ENCODE measurements at regions not wholly inside any gene's neighbourhood (a gene's known extent, or its start where the extent isn't known, plus 50 kb on each side); places are given as distances from the start of the nearest gene placed in this dataset.
A peak's percentile ranks its signal among the peaks of the same experiment; 100 is the strongest.

- H2AK5ac ChIP-seq (ENCODE audit: low read depth, low read length), result no peak overlapping the region
- no peaks in the 10 kb centered on the region for H3K9me3 ChIP-seq (replicated peaks in 1 of 2; ENCODE audit: control insufficient read depth in 2 of 2, insufficient read depth in 1 of 2, low read depth in 1 of 2, low read length in 2 of 2)
- H2BK12ac ChIP-seq (ENCODE audit: low read length), result no peak overlapping the region
- H3K4me3 ChIP-seq (ENCODE audit: low read length in 2 of 2), result no peak overlapping the region
- no peak overlapping the region for H3K14ac ChIP-seq (ENCODE audit: low read length)
- no peak for DNase-seq (ENCODE audit: low spot score)
- H3K27me3 ChIP-seq (ENCODE audit: control insufficient read depth in 3 of 3, insufficient read depth in 3 of 3, low read depth in 1 of 3, low read length in 3 of 3), result no peaks in the 10 kb centered on the region
- no peak overlapping the region for H3K23ac ChIP-seq (ENCODE audit: low read depth, low read length, poor library complexity)
- no peak overlapping the region for H2AFZ ChIP-seq (ENCODE audit: low read length)
- H3K9ac ChIP-seq (ENCODE audit: low read depth, low read length, poor library complexity), result no peak overlapping the region
- no peak overlapping the region for H4K91ac ChIP-seq (ENCODE audit: low read depth, low read length, poor library complexity)
- peaks cover 0 to 1% of the 10 kb centered on the region in 2 donors for H3K4me1 ChIP-seq (ENCODE audit: control insufficient read depth in 2 of 2, insufficient read depth in 1 of 2, low read depth in 1 of 2, low read length in 2 of 2)
- H3K79me1 ChIP-seq (ENCODE audit: low read depth, low read length), result no peaks in the 10 kb centered on the region
- no CpG with 5 or more reads among the region's 4 CpGs for WGBS, 2 donors (ENCODE audit: extremely low coverage in 2 of 2, insufficient read length in 2 of 2, insufficient replicate concordance in 1 of 2)
- H4K8ac ChIP-seq (ENCODE audit: low read depth, low read length), result no peak overlapping the region
- H3K4me2 ChIP-seq (ENCODE audit: insufficient read depth, low read length, poor library complexity, severe bottlenecking), result no peak overlapping the region
- no peak overlapping the region for H2BK120ac ChIP-seq (ENCODE audit: low read depth, low read length)
- no peak overlapping the region for H2BK15ac ChIP-seq (ENCODE audit: low read length)
- no peak overlapping the region for H3K27ac ChIP-seq (replicated peaks; ENCODE audit: low read length)
- no peak overlapping the region for H3K18ac ChIP-seq (ENCODE audit: low read length)
- H3K4ac ChIP-seq (ENCODE audit: low read length), result no peak overlapping the region
- H3K36me3 ChIP-seq (replicated peaks in 1 of 2; ENCODE audit: control insufficient read depth in 2 of 2, insufficient read depth in 2 of 2, low read length in 2 of 2), result no peaks in the 10 kb centered on the region
- H2BK5ac ChIP-seq (ENCODE audit: low read length), result no peak overlapping the region
Measured at GRCh38 chr12:127652281-127652680, 614.7 kb upstream of the TMEM132C start.

DNA sequence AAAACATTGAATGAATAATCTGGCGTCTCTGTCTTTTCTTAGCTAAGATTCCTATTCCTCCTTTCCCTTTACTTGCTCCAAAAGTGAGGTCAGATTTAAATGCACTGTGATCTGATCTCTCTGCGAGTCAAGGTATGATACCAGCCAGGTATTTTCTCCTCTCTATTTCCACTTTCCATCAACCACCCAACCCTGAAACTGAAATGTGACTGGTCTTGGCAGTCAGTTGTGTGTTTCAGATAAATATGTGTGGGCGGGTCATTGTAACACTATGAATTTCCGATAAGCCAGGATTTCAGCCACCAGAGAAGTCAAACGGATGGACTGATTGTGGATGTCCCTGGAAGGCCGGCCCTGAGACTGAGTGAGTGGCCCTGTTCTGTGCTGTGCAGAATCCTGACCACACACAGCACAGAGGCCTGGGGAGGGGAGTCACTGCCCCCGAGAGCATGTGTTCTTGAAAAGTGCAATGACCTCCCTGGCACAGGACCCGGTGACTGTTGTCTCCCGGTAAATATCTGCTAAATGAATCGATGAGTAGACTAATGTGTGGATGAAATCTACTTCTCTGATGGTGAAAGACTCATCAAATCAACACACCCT is 612.5 kb upstream of the TMEM132C start:
- no CpG with 5 or more reads among the region's 10 CpGs for WGBS, 2 donors (ENCODE audit: extremely low coverage in 2 of 2, insufficient read length in 2 of 2, insufficient replicate concordance in 1 of 2)
- H4K91ac ChIP-seq (ENCODE audit: low read depth, low read length, poor library complexity), result no peak overlapping the region
- H3K9ac ChIP-seq (ENCODE audit: low read depth, low read length, poor library complexity), result no peak overlapping the region

DNA sequence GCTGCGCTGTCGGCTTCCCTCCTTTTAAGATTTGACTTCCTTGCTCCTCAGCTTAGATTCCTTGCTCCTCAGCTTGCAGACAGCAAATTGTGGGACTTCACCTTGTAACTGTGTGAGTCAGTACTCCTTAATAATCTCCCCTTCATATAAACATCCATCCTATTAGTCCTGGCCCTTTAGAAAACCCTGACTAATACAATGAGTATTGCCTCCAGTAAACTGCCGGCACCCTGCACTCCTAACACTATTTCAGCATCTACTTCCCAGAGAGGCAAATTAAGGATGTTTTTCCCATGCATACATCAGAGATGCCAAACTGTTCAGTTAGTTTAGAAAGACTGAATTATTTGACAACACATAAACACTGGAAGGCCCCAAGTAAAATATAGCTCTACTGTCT is 611.3 kb upstream of the TMEM132C start:
- Histone ChIP-seq H3K9ac (ENCODE audit: low read depth, low read length, poor library complexity) (no peak overlapping the region), H2BK5ac (ENCODE audit: low read length) (no peak overlapping the region), H3K18ac (ENCODE audit: low read length) (no peak overlapping the region), H2AFZ (ENCODE audit: low read length) (no peak overlapping the region), H2BK12ac (ENCODE audit: low read length) (no peak overlapping the region), H3K4me3 (ENCODE audit: low read length in 2 of 2) (no peak overlapping the region), H4K91ac (ENCODE audit: low read depth, low read length, poor library complexity) (no peak overlapping the region), H3K23ac (ENCODE audit: low read depth, low read length, poor library complexity) (no peak overlapping the region), H2BK15ac (ENCODE audit: low read length) (no peak overlapping the region), H3K27me3 (ENCODE audit: control insufficient read depth in 3 of 3, insufficient read depth in 3 of 3, low read depth in 1 of 3, low read length in 3 of 3) (no peaks in the 10 kb centered on the region), H3K14ac (ENCODE audit: low read length) (no peak overlapping the region), H3K9me3 (replicated peaks in 1 of 2; ENCODE audit: control insufficient read depth in 2 of 2, insufficient read depth in 1 of 2, low read depth in 1 of 2, low read length in 2 of 2) (no peaks in the 10 kb centered on the region), H3K27ac (replicated peaks; ENCODE audit: low read length) (no peak overlapping the region), H4K8ac (ENCODE audit: low read depth, low read length) (no peak overlapping the region), H3K4ac (ENCODE audit: low read length) (no peak overlapping the region), H3K36me3 (replicated peaks in 1 of 2; ENCODE audit: control insufficient read depth in 2 of 2, insufficient read depth in 2 of 2, low read length in 2 of 2) (no peaks in the 10 kb centered on the region), H2BK120ac (ENCODE audit: low read depth, low read length) (no peak overlapping the region), H3K4me2 (ENCODE audit: insufficient read depth, low read length, poor library complexity, severe bottlenecking) (no peak overlapping the region), H3K79me1 (ENCODE audit: low read depth, low read length) (no peaks in the 10 kb centered on the region), H2AK5ac (ENCODE audit: low read depth, low read length) (no peak overlapping the region), H3K4me1 (ENCODE audit: control insufficient read depth in 2 of 2, insufficient read depth in 1 of 2, low read depth in 1 of 2, low read length in 2 of 2) (peaks cover 0 to 1% of the 10 kb centered on the region in 2 donors)
- DNase-seq (ENCODE audit: low spot score), result no peak
- WGBS, 2 donors (ENCODE audit: extremely low coverage in 2 of 2, insufficient read length in 2 of 2, insufficient replicate concordance in 1 of 2), result no CpG with 5 or more reads among the region's 3 CpGs

More for the DNA sequence above, 612.5 kb upstream of the TMEM132C start:
- Histone ChIP-seq H3K79me1 (ENCODE audit: low read depth, low read length) (no peaks in the 10 kb centered on the region), H4K8ac (ENCODE audit: low read depth, low read length) (no peak overlapping the region), H2AK5ac (ENCODE audit: low read depth, low read length) (no peak overlapping the region), H2BK5ac (ENCODE audit: low read length) (no peak overlapping the region), H3K27me3 (ENCODE audit: control insufficient read depth in 3 of 3, insufficient read depth in 3 of 3, low read depth in 1 of 3, low read length in 3 of 3) (no peaks in the 10 kb centered on the region), H3K4me1 (ENCODE audit: control insufficient read depth in 2 of 2, insufficient read depth in 1 of 2, low read depth in 1 of 2, low read length in 2 of 2) (peaks cover 0 to 1% of the 10 kb centered on the region in 2 donors), H2BK120ac (ENCODE audit: low read depth, low read length) (no peak overlapping the region), H3K4me2 (ENCODE audit: insufficient read depth, low read length, poor library complexity, severe bottlenecking) (no peak overlapping the region), H2AFZ (ENCODE audit: low read length) (no peak overlapping the region), H3K4me3 (ENCODE audit: low read length in 2 of 2) (no peak overlapping the region), H2BK15ac (ENCODE audit: low read length) (no peak overlapping the region), H3K14ac (ENCODE audit: low read length) (peak overlapping the region; percentile 85), H3K4ac (ENCODE audit: low read length) (no peak overlapping the region), H3K27ac (replicated peaks; ENCODE audit: low read length) (no peak overlapping the region), H3K18ac (ENCODE audit: low read length) (no peak overlapping the region), H3K36me3 (replicated peaks in 1 of 2; ENCODE audit: control insufficient read depth in 2 of 2, insufficient read depth in 2 of 2, low read length in 2 of 2) (no peaks in the 10 kb centered on the region), H2BK12ac (ENCODE audit: low read length) (no peak overlapping the region), H3K9me3 (replicated peaks in 1 of 2; ENCODE audit: control insufficient read depth in 2 of 2, insufficient read depth in 1 of 2, low read depth in 1 of 2, low read length in 2 of 2) (no peaks in the 10 kb centered on the region), H3K23ac (ENCODE audit: low read depth, low read length, poor library complexity) (no peak overlapping the region)
- no peak for DNase-seq (ENCODE audit: low spot score)

- DNase-seq (ENCODE audit: low spot score), result no peak
- Histone ChIP-seq H3K36me3 (replicated peaks in 1 of 2; ENCODE audit: control insufficient read depth in 2 of 2, insufficient read depth in 2 of 2, low read length in 2 of 2) (no peaks in the 10 kb centered on the region), H3K14ac (ENCODE audit: low read length) (no peak overlapping the region), H3K9ac (ENCODE audit: low read depth, low read length, poor library complexity) (no peak overlapping the region), H3K9me3 (replicated peaks in 1 of 2; ENCODE audit: control insufficient read depth in 2 of 2, insufficient read depth in 1 of 2, low read depth in 1 of 2, low read length in 2 of 2) (no peaks in the 10 kb centered on the region), H4K8ac (ENCODE audit: low read depth, low read length) (no peak overlapping the region), H3K18ac (ENCODE audit: low read length) (no peak overlapping the region), H3K23ac (ENCODE audit: low read depth, low read length, poor library complexity) (no peak overlapping the region), H3K4me1 (ENCODE audit: control insufficient read depth in 2 of 2, insufficient read depth in 1 of 2, low read depth in 1 of 2, low read length in 2 of 2) (peaks cover 0 to 1% of the 10 kb centered on the region in 2 donors), H3K79me1 (ENCODE audit: low read depth, low read length) (no peaks in the 10 kb centered on the region), H2AFZ (ENCODE audit: low read length) (no peak overlapping the region), H3K27me3 (ENCODE audit: control insufficient read depth in 3 of 3, insufficient read depth in 3 of 3, low read depth in 1 of 3, low read length in 3 of 3) (no peaks in the 10 kb centered on the region), H3K27ac (replicated peaks; ENCODE audit: low read length) (no peak overlapping the region), H3K4me2 (ENCODE audit: insufficient read depth, low read length, poor library complexity, severe bottlenecking) (no peak overlapping the region), H4K91ac (ENCODE audit: low read depth, low read length, poor library complexity) (no peak overlapping the region), H2BK5ac (ENCODE audit: low read length) (no peak overlapping the region), H2BK12ac (ENCODE audit: low read length) (no peak overlapping the region), H2AK5ac (ENCODE audit: low read depth, low read length) (no peak overlapping the region), H3K4me3 (ENCODE audit: low read length in 2 of 2) (no peak overlapping the region), H2BK15ac (ENCODE audit: low read length) (no peak overlapping the region), H3K4ac (ENCODE audit: low read length) (no peak overlapping the region), H2BK120ac (ENCODE audit: low read depth, low read length) (no peak overlapping the region)
- WGBS, 2 donors (ENCODE audit: extremely low coverage in 2 of 2, insufficient read length in 2 of 2, insufficient replicate concordance in 1 of 2), result no CpG with 5 or more reads among the region's 3 CpGs
Measured at GRCh38 chr12:127656266-127656665, 610.7 kb upstream of the TMEM132C start.
